Endothelial cell of umbilical vein (primary cell): ENCODE measurements at regions not wholly inside any gene's neighbourhood (a gene's known extent, or its start where the extent isn't known, plus 50 kb on each side); places are given as distances from the start of the nearest gene placed in this dataset.
A peak's percentile ranks its signal among the peaks of the same experiment; 100 is the strongest.

Experiments used
- BruUV-seq: library from RNA; stranded (reverse); fragments of 400-500 nt; replicated peaks from 2 replicates; lab custom pipeline; 2021; lab: Mats Ljungman, UMichigan
- CTCF ChIA-PET: fragments of 300-600, 350-600 bp; sonication (Branson Sonifier 250); formaldehyde crosslinking; loops from one replicate; lab custom pipeline; 2021; ENCODE audit warnings: antibody characterized with exemption, inconsistent platforms; lab: Charles Lee
- POLR2A ChIA-PET: fragments of 300-600, 350-600 bp; sonication (Branson Sonifier 250); formaldehyde crosslinking; loops from one replicate; lab custom pipeline; 2021; ENCODE audit warnings: antibody characterized with exemption, inconsistent platforms; lab: Charles Lee
- DNase-seq: peaks from one replicate; pipeline ENCODE4 v3.0.0-alpha.2; 2011; ENCODE audit warnings: low read depth, low spot score
- FAIRE-seq: peaks from 2 replicates; lab custom pipeline; 2011; peaks lifted over from hg19 to GRCh38; lab: Jason Lieb, UNC
- H2AFZ ChIP-seq: 2 replicates; pipeline ENCODE4 v1.6.0; 2012; ENCODE audit warnings: low read depth, low read length, control low read depth, inconsistent platforms
- H3K27ac ChIP-seq: 2 replicates; pipeline ENCODE4 v1.5.1; 2011; ENCODE audit warnings: low read depth, mild to moderate bottlenecking, control low read depth, low read length, moderate library complexity; ENCODE audit not compliant: insufficient read depth
- H3K27me3 ChIP-seq, 2 experiments: 2 replicates each; pipeline versions ENCODE4 v1.6.0 to v1.6.1; 2011; ENCODE audit warnings: low read length in 2 of 2, mixed read lengths in 1 of 2; ENCODE audit not compliant: control insufficient read depth in 2 of 2, insufficient read depth in 2 of 2
- H3K36me3 ChIP-seq, 2 experiments: 2 replicates in 1 of 2; 3 replicates in 1 of 2; pipeline ENCODE4 v1.5.1; 2011; ENCODE audit warnings: low read length in 2 of 2, mild to moderate bottlenecking in 1 of 2, moderate library complexity in 1 of 2; ENCODE audit not compliant: control insufficient read depth in 2 of 2, insufficient read depth in 2 of 2; ENCODE audit errors: extremely low read depth in 1 of 2
- H3K4me1 ChIP-seq: 3 replicates; pipeline ENCODE4 v1.5.1; 2011; ENCODE audit warnings: mild to moderate bottlenecking, low read length; ENCODE audit not compliant: control insufficient read depth, insufficient read depth; ENCODE audit errors: extremely low read depth
- H3K4me2 ChIP-seq: 2 replicates; pipeline ENCODE4 v1.6.1; 2011; ENCODE audit warnings: low read length, control low read depth, mixed read lengths; ENCODE audit not compliant: insufficient read depth
- H3K4me3 ChIP-seq, 3 experiments: fragments of 200-600 bp in 1 of 3; sonication (generic), shearing (Covaris generic) in 1 of 3; replicated peaks in 1 of 3; 2 replicates each; pipeline ENCODE4 v1.5.1; 2011 to 2016; ENCODE audit warnings: control low read depth in 3 of 3, low read length in 3 of 3, mild to moderate bottlenecking in 2 of 3, inconsistent platforms in 1 of 3, low read depth in 1 of 3, moderate library complexity in 1 of 3; ENCODE audit not compliant: insufficient read depth in 1 of 3
- H3K79me2 ChIP-seq: 2 replicates; pipeline ENCODE4 v1.6.0; 2012; ENCODE audit warnings: low read length, inconsistent platforms; ENCODE audit not compliant: control insufficient read depth, insufficient read depth
- H3K9ac ChIP-seq: replicated peaks from 2 replicates; pipeline ENCODE3; 2011; ENCODE audit warnings: low read length, control low read depth; ENCODE audit not compliant: insufficient read depth; ENCODE audit errors: extremely low read depth
- H3K9me1 ChIP-seq: replicated peaks from 3 replicates; pipeline ENCODE4 v1.6.0; 2011; ENCODE audit warnings: mild to moderate bottlenecking, low read length; ENCODE audit not compliant: control insufficient read depth, insufficient read depth; ENCODE audit errors: extremely low read depth
- H3K9me3 ChIP-seq: replicated peaks from 2 replicates; pipeline ENCODE4 v1.5.1; 2012; ENCODE audit warnings: low read length, inconsistent platforms; ENCODE audit not compliant: control insufficient read depth, insufficient read depth
- H4K20me1 ChIP-seq: replicated peaks from 2 replicates; pipeline ENCODE3; 2011; ENCODE audit warnings: mild to moderate bottlenecking, low read length; ENCODE audit not compliant: control insufficient read depth, insufficient read depth; ENCODE audit errors: extremely low read depth
- EZH2 ChIP-seq: IDR thresholded peaks from 2 replicates; pipeline ENCODE4 v1.6.1; 2012; ENCODE audit warnings: borderline replicate concordance, low read depth, mild to moderate bottlenecking, moderate library complexity, low read length, inconsistent platforms; ENCODE audit not compliant: severe bottlenecking
- FOS ChIP-seq: IDR thresholded peaks from 2 replicates; pipeline ENCODE4 v1.6.1; 2011; ENCODE audit warnings: mild to moderate bottlenecking, low read length, moderate library complexity, borderline replicate concordance; ENCODE audit not compliant: insufficient read depth
- GATA2 ChIP-seq: IDR thresholded peaks from 2 replicates; pipeline ENCODE4 v1.7.0; 2011; ENCODE audit warnings: low read depth, mild to moderate bottlenecking, moderate library complexity, mixed read lengths, low read length; ENCODE audit not compliant: insufficient read length, insufficient read depth
- JUN ChIP-seq: IDR thresholded peaks from 2 replicates; pipeline ENCODE4 v1.6.1; 2011; ENCODE audit warnings: borderline replicate concordance, low read depth; ENCODE audit not compliant: insufficient read length, insufficient read depth
- MYC ChIP-seq: IDR thresholded peaks from one replicate; pipeline ENCODE4 v1.6.1; 2011; ENCODE audit warnings: mild to moderate bottlenecking, low read depth, low read length
- POLR2A ChIP-seq: IDR thresholded peaks from 2 replicates; pipeline ENCODE4 v1.6.1; 2012; ENCODE audit warnings: low read depth, mild to moderate bottlenecking, control low read depth, low read length
- POLR2AphosphoS5 ChIP-seq: IDR thresholded peaks from 2 replicates; pipeline ENCODE4 v1.6.1; 2012; ENCODE audit warnings: low read depth, mild to moderate bottlenecking, control low read depth, low read length, moderate library complexity; ENCODE audit not compliant: insufficient read depth
- dilution Hi-C: fragments of 300-500 bp; cut with MboI; formaldehyde crosslinking; loops from one replicate; pipeline ENCODE4 v1.15.0; 2019; ENCODE audit warnings: low sequenced_read_pairs; ENCODE audit not compliant: extremely low pct_ligation_motif_present
- intact Hi-C: fragments of 100-400 bp; cut with micrococcal nuclease; formaldehyde crosslinking; loops from one replicate; pipeline ENCODE4 v1.10.0; 2022
- TF ChIP-seq, protein P1 (sequence below), 2 donors: IDR thresholded peaks; 1 replicate in 1 of 2; 2 replicates in 1 of 2; pipeline ENCODE4 v1.5.1; 2011; ENCODE audit warnings: low read length in 2 of 2, mild to moderate bottlenecking in 2 of 2, moderate library complexity in 2 of 2, control low read depth in 1 of 2, inconsistent platforms in 1 of 2, low read depth in 1 of 2; ENCODE audit not compliant: insufficient read depth in 1 of 2; ENCODE audit errors: extremely low read depth in 1 of 2
- TF ChIP-seq, protein P2 (sequence below): IDR thresholded peaks from 2 replicates; pipeline ENCODE4 v1.6.1; 2011; ENCODE audit not compliant: insufficient read depth, insufficient read length

DNA sequence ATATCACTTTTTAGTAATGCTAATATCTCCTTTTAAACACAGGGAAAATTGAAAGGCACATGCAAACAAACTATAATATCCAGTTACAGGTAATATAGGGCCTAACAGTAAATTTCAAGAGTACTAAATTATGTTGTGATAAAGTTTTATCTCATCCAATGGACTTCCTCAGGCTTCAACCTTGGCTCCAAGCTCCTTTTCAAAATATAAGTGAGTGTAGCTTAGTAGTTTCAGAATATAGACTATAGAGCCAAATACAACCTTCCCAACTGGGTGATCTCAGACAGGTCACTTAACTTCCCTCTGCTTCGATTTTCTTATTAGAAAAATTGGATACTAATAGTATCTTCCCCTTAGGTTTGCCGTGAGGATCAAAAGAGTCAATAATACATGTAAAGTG lies 93.5 kb upstream of the PARD3B start:
- Histone ChIP-seq H2AFZ (no peak overlapping the region), H3K4me1 (peaks cover 24% of the 10 kb centered on the region), H3K27me3 (no peaks in the 10 kb centered on the region), H4K20me1 (no peaks in the 10 kb centered on the region), H3K36me3 (no peaks in the 10 kb centered on the region), H3K4me3 (no peak overlapping the region), H3K4me2 (peak overlapping the region; percentile 10), H3K9ac (peak overlapping the region; percentile 53), H3K27ac (peak overlapping the region; percentile 92), H3K9me1 (no peaks in the 10 kb centered on the region), H3K79me2 (no peaks in the 10 kb centered on the region), H3K9me3 (no peaks in the 10 kb centered on the region)
- ChIA-PET POLR2A (no interaction called here), CTCF (interaction anchor here (3.4 kb wide), 1 partner anchor 240 kb away, joined by 12 read pairs; no protein-coding TSS in a partner anchor)
- TF ChIP-seq MYC: no peak
- TF ChIP-seq, protein P1, sequence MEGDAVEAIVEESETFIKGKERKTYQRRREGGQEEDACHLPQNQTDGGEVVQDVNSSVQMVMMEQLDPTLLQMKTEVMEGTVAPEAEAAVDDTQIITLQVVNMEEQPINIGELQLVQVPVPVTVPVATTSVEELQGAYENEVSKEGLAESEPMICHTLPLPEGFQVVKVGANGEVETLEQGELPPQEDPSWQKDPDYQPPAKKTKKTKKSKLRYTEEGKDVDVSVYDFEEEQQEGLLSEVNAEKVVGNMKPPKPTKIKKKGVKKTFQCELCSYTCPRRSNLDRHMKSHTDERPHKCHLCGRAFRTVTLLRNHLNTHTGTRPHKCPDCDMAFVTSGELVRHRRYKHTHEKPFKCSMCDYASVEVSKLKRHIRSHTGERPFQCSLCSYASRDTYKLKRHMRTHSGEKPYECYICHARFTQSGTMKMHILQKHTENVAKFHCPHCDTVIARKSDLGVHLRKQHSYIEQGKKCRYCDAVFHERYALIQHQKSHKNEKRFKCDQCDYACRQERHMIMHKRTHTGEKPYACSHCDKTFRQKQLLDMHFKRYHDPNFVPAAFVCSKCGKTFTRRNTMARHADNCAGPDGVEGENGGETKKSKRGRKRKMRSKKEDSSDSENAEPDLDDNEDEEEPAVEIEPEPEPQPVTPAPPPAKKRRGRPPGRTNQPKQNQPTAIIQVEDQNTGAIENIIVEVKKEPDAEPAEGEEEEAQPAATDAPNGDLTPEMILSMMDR (IDR thresholded peaks at IDR 0.05; ENCODE audit: extremely low read depth in 1 of 2, insufficient read depth in 1 of 2, low read depth in 1 of 2, low read length in 2 of 2): no peak
- no peak for TF ChIP-seq EZH2
- TF ChIP-seq FOS: no peak
- TF ChIP-seq GATA2: no peak
- TF ChIP-seq, protein P2, sequence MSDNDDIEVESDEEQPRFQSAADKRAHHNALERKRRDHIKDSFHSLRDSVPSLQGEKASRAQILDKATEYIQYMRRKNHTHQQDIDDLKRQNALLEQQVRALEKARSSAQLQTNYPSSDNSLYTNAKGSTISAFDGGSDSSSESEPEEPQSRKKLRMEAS: no peak
- TF ChIP-seq POLR2AphosphoS5: no peak
- TF ChIP-seq POLR2A: no peak
- no peak for TF ChIP-seq JUN
- no TSS peak for BruUV-seq
- dilution Hi-C loops (no loop called here), intact Hi-C loops (loop anchor here (1.0 to 5.0 kb wide), 14 partner anchors 25 to 1229 kb away; partner anchors contain the start of gene PARD3B)
- DNase-seq: no peak
- no peak for FAIRE-seq
